Cardiac fibroblast (primary cell): ENCODE measurements at regions not wholly inside any gene's neighbourhood (a gene's known extent, or its start where the extent isn't known, plus 50 kb on each side); places are given as distances from the start of the nearest gene placed in this dataset.

ENCODE experiments used
- DNase-seq, 2 donors: peaks; one replicate each; pipeline versions ENCODE4 v3.0.0 to v3.0.0-alpha.2; 2010; ENCODE audit warnings: low read depth in 2 of 2
- H3K4me3 ChIP-seq, 2 donors: replicated peaks in 1 of 2; 1 replicate in 1 of 2; 2 replicates in 1 of 2; pipeline ENCODE4 v1.5.1; 2011; ENCODE audit warnings: low read depth in 2 of 2, low read length in 2 of 2, mild to moderate bottlenecking in 2 of 2, moderate library complexity in 1 of 2
- TF ChIP-seq, protein P1 (sequence below): IDR thresholded peaks from one replicate; pipeline ENCODE4 v1.5.1; 2011; ENCODE audit warnings: low read depth, mild to moderate bottlenecking, low read length, inconsistent platforms

DNA sequence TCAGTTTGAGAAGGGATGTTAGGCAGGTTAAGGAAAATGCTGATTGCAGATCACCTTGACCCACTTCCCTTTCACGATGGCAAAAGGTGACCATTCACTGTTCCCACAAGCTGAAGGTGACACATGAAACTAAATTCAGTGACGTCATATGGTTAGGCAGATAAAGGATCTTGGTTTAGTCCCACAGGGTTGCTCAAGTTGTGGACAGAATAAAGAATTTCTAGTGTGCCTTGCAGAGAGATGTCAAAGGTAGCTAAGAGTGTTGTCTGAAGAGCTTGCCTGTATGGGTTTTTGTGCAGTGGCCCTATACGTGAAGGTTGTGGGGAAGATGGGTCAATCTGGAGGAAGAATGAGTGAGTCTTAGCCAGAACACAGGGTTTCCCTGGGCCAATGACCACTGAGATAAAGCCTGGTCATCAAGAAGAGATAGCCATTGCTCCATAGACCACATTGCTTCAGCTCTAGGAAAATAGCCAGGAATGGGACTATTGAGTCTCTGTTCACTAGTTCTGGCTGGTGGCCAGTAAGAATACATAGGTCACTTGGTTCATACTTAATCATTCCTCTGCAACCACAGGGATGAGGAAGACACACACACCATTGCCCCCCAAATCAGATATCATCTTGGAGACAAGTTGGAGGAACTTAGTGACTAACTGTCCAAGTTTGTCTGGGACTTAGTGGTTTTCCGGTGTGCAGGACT lies 148.5 kb upstream of the ATXN1 start:
- DNase-seq: peak; percentile 77 to 80
- H3K4me3 ChIP-seq: no peak overlapping the region
- TF ChIP-seq, protein P1, sequence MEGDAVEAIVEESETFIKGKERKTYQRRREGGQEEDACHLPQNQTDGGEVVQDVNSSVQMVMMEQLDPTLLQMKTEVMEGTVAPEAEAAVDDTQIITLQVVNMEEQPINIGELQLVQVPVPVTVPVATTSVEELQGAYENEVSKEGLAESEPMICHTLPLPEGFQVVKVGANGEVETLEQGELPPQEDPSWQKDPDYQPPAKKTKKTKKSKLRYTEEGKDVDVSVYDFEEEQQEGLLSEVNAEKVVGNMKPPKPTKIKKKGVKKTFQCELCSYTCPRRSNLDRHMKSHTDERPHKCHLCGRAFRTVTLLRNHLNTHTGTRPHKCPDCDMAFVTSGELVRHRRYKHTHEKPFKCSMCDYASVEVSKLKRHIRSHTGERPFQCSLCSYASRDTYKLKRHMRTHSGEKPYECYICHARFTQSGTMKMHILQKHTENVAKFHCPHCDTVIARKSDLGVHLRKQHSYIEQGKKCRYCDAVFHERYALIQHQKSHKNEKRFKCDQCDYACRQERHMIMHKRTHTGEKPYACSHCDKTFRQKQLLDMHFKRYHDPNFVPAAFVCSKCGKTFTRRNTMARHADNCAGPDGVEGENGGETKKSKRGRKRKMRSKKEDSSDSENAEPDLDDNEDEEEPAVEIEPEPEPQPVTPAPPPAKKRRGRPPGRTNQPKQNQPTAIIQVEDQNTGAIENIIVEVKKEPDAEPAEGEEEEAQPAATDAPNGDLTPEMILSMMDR: no peak

DNA sequence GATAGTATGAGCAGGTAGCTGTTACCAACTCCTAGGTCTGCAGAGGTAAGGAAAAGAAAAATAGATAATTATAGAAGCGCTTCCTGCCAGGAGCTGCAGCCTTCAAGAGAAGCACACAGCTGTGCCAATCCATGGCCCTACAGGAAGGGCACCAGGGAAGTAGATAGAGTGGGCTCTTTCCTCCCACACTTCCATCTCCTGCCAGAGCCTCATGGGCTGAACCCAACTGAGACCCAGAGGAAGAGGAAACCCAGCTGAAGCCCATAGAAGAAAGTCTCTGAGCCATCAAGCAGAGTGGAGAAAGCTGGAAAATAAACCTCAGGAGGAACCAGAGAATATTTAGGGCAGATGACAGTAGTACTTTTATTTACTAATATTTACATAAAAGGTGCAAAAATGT lies 146.7 kb upstream of the ATXN1 start:
- TF ChIP-seq, protein P1: no peak
- no peak overlapping the region for H3K4me3 ChIP-seq
- no peak for DNase-seq

DNA sequence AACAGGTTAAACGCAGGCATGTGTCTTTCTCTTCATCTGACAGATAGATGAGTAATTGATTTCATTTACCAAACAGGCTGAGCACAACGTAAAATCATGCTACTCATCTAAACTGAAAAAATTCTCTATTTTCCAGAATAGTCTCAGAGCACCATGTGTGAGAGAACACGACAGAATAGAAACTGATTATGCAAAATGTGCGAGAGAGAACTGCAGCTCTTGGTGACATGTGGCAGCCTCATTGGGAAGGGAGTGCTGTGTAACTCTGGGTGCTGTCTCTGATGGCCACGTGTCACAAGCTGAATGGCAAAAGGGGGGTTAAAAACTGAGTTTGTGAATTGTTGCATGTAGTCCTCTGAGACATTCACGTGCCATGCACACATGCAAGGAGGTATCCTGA lies 143.7 kb upstream of the ATXN1 start:
- no peak for DNase-seq
- no peak overlapping the region for H3K4me3 ChIP-seq
- TF ChIP-seq, protein P1: no peak

DNA sequence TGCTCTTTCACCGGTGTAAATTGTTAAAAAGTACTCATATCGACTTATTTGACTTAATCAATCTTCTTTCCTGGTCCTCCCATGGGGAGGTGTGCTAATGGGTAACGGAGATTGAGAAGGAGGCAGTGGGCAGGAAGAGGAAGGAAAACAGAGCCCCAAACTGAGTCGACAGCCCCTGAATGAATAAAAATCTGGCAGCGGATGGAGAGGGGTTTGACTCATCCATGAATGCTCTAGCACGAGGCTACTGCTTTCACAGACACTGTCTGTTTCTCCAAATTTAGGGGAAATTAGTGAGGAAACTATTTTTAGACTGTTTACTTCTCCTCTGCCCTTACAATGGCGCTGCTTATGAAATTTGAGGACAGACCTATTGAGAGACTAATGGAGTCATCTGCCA lies 142.2 kb upstream of the ATXN1 start:
- no peak overlapping the region for H3K4me3 ChIP-seq
- DNase-seq: peak; percentile 49 to 61
- TF ChIP-seq, protein P1: no peak

DNA sequence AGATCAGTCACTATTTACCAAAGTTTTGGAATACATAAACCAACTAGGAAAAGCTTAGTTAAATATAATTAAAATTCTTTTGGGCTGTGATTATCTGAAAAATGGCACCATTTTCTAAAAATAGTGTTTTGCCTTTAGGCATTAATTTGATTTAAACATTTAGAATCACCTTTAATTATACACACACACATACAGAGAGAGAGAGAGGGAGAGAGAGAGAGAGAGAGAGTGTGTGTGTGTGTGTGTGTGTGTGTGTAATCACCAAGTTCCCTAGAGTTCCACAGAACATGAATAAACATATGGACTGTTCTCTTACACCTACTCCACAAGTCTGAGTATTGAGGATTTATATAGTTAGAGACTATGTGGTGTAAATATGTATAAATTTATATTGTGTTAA lies 141.2 kb upstream of the ATXN1 start:
- TF ChIP-seq, protein P1: no peak
- no peak overlapping the region for H3K4me3 ChIP-seq
- no peak for DNase-seq

DNA sequence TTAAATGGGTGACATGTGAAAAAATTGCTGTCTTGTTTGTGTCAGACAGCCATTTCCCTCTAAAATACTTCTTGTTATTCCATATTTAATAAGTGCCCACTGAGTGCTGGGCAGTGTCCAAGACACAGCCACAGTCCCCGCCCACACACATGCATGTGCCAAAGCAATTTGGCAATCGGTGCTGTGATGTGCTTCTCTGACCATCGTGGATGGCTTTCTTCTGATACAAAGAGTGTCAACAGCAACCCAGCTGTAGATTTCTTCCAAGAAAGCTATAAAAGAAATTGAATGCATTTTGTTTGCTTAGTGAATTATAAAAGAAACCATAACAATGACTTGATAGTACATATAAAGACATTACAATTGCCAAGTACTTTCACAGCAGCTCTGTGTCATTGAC lies 140.5 kb upstream of the ATXN1 start:
- DNase-seq: peak; percentile 69 to 90
- TF ChIP-seq, protein P1: no peak
- no peak overlapping the region for H3K4me3 ChIP-seq

DNA sequence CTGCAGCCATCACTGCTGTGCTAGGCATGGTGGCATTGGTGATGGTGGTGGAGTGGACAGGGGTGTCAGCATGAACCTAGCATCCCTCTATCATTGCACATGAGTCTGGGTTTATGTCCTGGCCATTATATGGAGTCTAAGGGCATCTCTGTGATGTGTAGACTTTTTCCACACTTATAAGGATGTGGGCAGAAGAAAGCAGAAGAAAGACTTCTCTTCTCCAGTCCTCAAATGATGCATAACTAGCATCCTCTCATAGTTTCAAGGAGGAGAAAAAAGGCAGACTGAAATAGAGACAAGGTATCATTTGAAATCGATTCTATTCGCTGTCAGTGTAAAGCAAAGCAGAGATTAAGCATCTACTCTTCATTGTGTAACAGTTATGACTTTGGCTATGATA lies 140.0 kb upstream of the ATXN1 start:
- DNase-seq: no peak
- no peak overlapping the region for H3K4me3 ChIP-seq
- TF ChIP-seq, protein P1: no peak
